ENCODE measurements at regions not wholly inside any gene's neighbourhood (a gene's known extent, or its start where the extent isn't known, plus 50 kb on each side); places are given as distances from the start of the nearest gene placed in this dataset.

- Histone ChIP-seq H3K4me3 (ENCODE audit: low read length) (no peak overlapping the region), H3K9me3 (ENCODE audit: control insufficient read depth, insufficient read depth, low read length) (no peaks in the 10 kb centered on the region), H3K36me3 (ENCODE audit: control insufficient read depth, insufficient read depth, low read length) (no peaks in the 10 kb centered on the region), H3K27me3 (ENCODE audit: control insufficient read depth, insufficient read depth, low read length) (no peaks in the 10 kb centered on the region; the same call in 1 of the 2 replicates), H3K4me1 (ENCODE audit: control insufficient read depth, insufficient read depth, low read length) (0 out of 2 replicates have a peak, but pooled peaks cover 1% of the 10 kb centered on the region), H3K27ac (ENCODE audit: low read length) (no peak overlapping the region)
- no CpG with 5 or more reads among the region's 4 CpGs for WGBS (ENCODE audit: insufficient coverage, insufficient read length)
- DNase-seq (ENCODE audit: low read depth, low spot score): no peak
Observed at GRCh38 chr3:193790086-193790990, 197.3 kb downstream of the OPA1 start.

GRCh38 chr3:193791041-193792032, 198.3 kb downstream of the OPA1 start:
- no peaks in the 10 kb centered on the region; the same call in 1 of the 2 replicates for H3K27me3 ChIP-seq (ENCODE audit: control insufficient read depth, insufficient read depth, low read length)
- 0 out of 2 replicates have a peak, but pooled peaks cover 1% of the 10 kb centered on the region for H3K4me1 ChIP-seq (ENCODE audit: control insufficient read depth, insufficient read depth, low read length)
- no peak overlapping the region for H3K4me3 ChIP-seq (ENCODE audit: low read length)
- WGBS (ENCODE audit: insufficient coverage, insufficient read length): no CpG with 5 or more reads among the region's 17 CpGs
- H3K36me3 ChIP-seq (ENCODE audit: control insufficient read depth, insufficient read depth, low read length): no peaks in the 10 kb centered on the region
- no peak for DNase-seq (ENCODE audit: low read depth, low spot score)
- H3K9me3 ChIP-seq (ENCODE audit: control insufficient read depth, insufficient read depth, low read length): no peaks in the 10 kb centered on the region
- no peak overlapping the region for H3K27ac ChIP-seq (ENCODE audit: low read length)

GRCh38 chr3:193793123-193793522, 200.1 kb downstream of the OPA1 start:
- no peaks in the 10 kb centered on the region; the same call in 1 of the 2 replicates for H3K27me3 ChIP-seq (ENCODE audit: control insufficient read depth, insufficient read depth, low read length)
- no peaks in the 10 kb centered on the region for H3K9me3 ChIP-seq (ENCODE audit: control insufficient read depth, insufficient read depth, low read length)
- 100% methylated on average over 2 of the region's 7 CpGs for WGBS (ENCODE audit: insufficient coverage, insufficient read length)
- no peak overlapping the region for H3K4me3 ChIP-seq (ENCODE audit: low read length)
- DNase-seq (ENCODE audit: low read depth, low spot score): no peak
- H3K36me3 ChIP-seq (ENCODE audit: control insufficient read depth, insufficient read depth, low read length): no peaks in the 10 kb centered on the region
- H3K27ac ChIP-seq (ENCODE audit: low read length): no peak overlapping the region
- 0 out of 2 replicates have a peak, but pooled peaks cover 1% of the 10 kb centered on the region for H3K4me1 ChIP-seq (ENCODE audit: control insufficient read depth, insufficient read depth, low read length)

- no peaks in the 10 kb centered on the region; the same call in 1 of the 2 replicates for H3K27me3 ChIP-seq (ENCODE audit: control insufficient read depth, insufficient read depth, low read length)
- no peak for DNase-seq (ENCODE audit: low read depth, low spot score)
- no CpG with 5 or more reads among the region's 11 CpGs for WGBS (ENCODE audit: insufficient coverage, insufficient read length)
- H3K4me1 ChIP-seq (ENCODE audit: control insufficient read depth, insufficient read depth, low read length): no peaks in the 10 kb centered on the region
- no peaks in the 10 kb centered on the region for H3K36me3 ChIP-seq (ENCODE audit: control insufficient read depth, insufficient read depth, low read length)
- no peak overlapping the region for H3K4me3 ChIP-seq (ENCODE audit: low read length)
- no peaks in the 10 kb centered on the region for H3K9me3 ChIP-seq (ENCODE audit: control insufficient read depth, insufficient read depth, low read length)
- H3K27ac ChIP-seq (ENCODE audit: low read length): no peak overlapping the region
Observed at GRCh38 chr3:193794002-193794881, 201.2 kb downstream of the OPA1 start.

- Histone ChIP-seq H3K27ac (ENCODE audit: low read length) (no peak overlapping the region), H3K4me1 (ENCODE audit: control insufficient read depth, insufficient read depth, low read length) (no peaks in the 10 kb centered on the region), H3K27me3 (ENCODE audit: control insufficient read depth, insufficient read depth, low read length) (no peaks in the 10 kb centered on the region), H3K36me3 (ENCODE audit: control insufficient read depth, insufficient read depth, low read length) (no peaks in the 10 kb centered on the region), H3K4me3 (ENCODE audit: low read length) (no peak overlapping the region), H3K9me3 (ENCODE audit: control insufficient read depth, insufficient read depth, low read length) (no peaks in the 10 kb centered on the region)
- DNase-seq (ENCODE audit: low read depth, low spot score): no peak
- WGBS (ENCODE audit: insufficient coverage, insufficient read length): no CpG with 5 or more reads among the region's 12 CpGs
Observed at GRCh38 chr3:193795062-193795690, 202.2 kb downstream of the OPA1 start.

- no peaks in the 10 kb centered on the region for H3K9me3 ChIP-seq (ENCODE audit: control insufficient read depth, insufficient read depth, low read length)
Observed at GRCh38 chr3:193796089-193796488, 203.1 kb downstream of the OPA1 start.

GRCh38 chr3:193797566-193797965, 204.6 kb downstream of the OPA1 start:
- no CpG with 5 or more reads among the region's 5 CpGs for WGBS (ENCODE audit: insufficient coverage, insufficient read length)
- no peaks in the 10 kb centered on the region for H3K36me3 ChIP-seq (ENCODE audit: control insufficient read depth, insufficient read depth, low read length)
- no peak overlapping the region for H3K4me3 ChIP-seq (ENCODE audit: low read length)
- H3K9me3 ChIP-seq (ENCODE audit: control insufficient read depth, insufficient read depth, low read length): no peaks in the 10 kb centered on the region
- no peak overlapping the region for H3K27ac ChIP-seq (ENCODE audit: low read length)
- DNase-seq (ENCODE audit: low read depth, low spot score): no peak
- 0 out of 2 replicates have a peak, but pooled peaks cover 1% of the 10 kb centered on the region for H3K4me1 ChIP-seq (ENCODE audit: control insufficient read depth, insufficient read depth, low read length)
- H3K27me3 ChIP-seq (ENCODE audit: control insufficient read depth, insufficient read depth, low read length): no peaks in the 10 kb centered on the region

More at GRCh38 chr3:193796089-193796488, 203.1 kb downstream of the OPA1 start:
- DNase-seq (ENCODE audit: low read depth, low spot score): no peak
- H3K4me1 ChIP-seq (ENCODE audit: control insufficient read depth, insufficient read depth, low read length): 0 out of 2 replicates have a peak, but pooled peaks cover 1% of the 10 kb centered on the region
- no peak overlapping the region for H3K27ac ChIP-seq (ENCODE audit: low read length)
- no CpG with 5 or more reads among the region's 10 CpGs for WGBS (ENCODE audit: insufficient coverage, insufficient read length)
- H3K36me3 ChIP-seq (ENCODE audit: control insufficient read depth, insufficient read depth, low read length): no peaks in the 10 kb centered on the region
- H3K27me3 ChIP-seq (ENCODE audit: control insufficient read depth, insufficient read depth, low read length): no peaks in the 10 kb centered on the region
- no peak overlapping the region for H3K4me3 ChIP-seq (ENCODE audit: low read length)

- Histone ChIP-seq H3K27ac (ENCODE audit: low read length) (no peak overlapping the region), H3K9me3 (ENCODE audit: control insufficient read depth, insufficient read depth, low read length) (no peaks in the 10 kb centered on the region), H3K36me3 (ENCODE audit: control insufficient read depth, insufficient read depth, low read length) (no peaks in the 10 kb centered on the region), H3K4me1 (ENCODE audit: control insufficient read depth, insufficient read depth, low read length) (0 out of 2 replicates have a peak, but pooled peaks cover 1% of the 10 kb centered on the region), H3K27me3 (ENCODE audit: control insufficient read depth, insufficient read depth, low read length) (no peaks in the 10 kb centered on the region), H3K4me3 (ENCODE audit: low read length) (no peak overlapping the region)
- no peak for DNase-seq (ENCODE audit: low read depth, low spot score)
- WGBS (ENCODE audit: insufficient coverage, insufficient read length): no CpG with 5 or more reads among the region's 4 CpGs
Observed at GRCh38 chr3:193798051-193798450, 205.0 kb downstream of the OPA1 start.
